ENCODE measurements at regions not wholly inside any gene's neighbourhood (a gene's known extent, or its start where the extent isn't known, plus 50 kb on each side); places are given as distances from the start of the nearest gene placed in this dataset.

- TF ChIP-seq CTCF (conservative IDR thresholded peaks at IDR 0.05) = no peak
- TF ChIP-seq EZH2 (IDR thresholded peaks at IDR 0.05; ENCODE audit: low read depth) = no peak
Observed at GRCh38 chr2:34705551-34706247, 1106.6 kb upstream of the FAM98A start.

Measured in PC-9 (cell line).